ENCODE measurements at regions not wholly inside any gene's neighbourhood (a gene's known extent, or its start where the extent isn't known, plus 50 kb on each side); places are given as distances from the start of the nearest gene placed in this dataset.

DNA sequence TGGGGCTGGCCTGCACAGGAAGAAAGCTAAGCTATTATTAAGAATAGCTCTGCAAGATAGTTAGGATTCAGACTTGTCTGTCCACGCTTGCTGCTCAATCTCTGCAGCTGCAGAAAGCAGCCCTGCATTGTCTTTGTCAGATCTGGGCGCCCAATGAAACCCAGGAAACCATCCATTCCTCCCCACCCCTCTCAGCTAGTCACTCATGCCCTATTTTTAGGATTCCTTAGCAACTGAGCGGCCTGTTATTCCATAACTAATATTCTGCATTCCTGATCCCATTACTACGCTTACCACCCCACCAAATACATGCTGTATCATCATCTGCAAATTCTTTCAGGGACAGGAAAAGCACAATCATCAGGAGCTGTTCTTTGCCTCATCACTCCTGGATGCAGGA, 52.9 kb upstream of the APC start:
- no peak for DNase-seq (ENCODE audit: low read depth, low spot score)
- H3K4me3 Mint-ChIP-seq, result no peak overlapping the region
- H3K36me3 Mint-ChIP-seq (ENCODE audit: low read depth), result no peaks in the 10 kb centered on the region
- no peaks in the 10 kb centered on the region for H3K27me3 Mint-ChIP-seq (ENCODE audit: low read depth)
- TF ChIP-seq CTCF (conservative IDR thresholded peaks at IDR 0.05), result no peak
- H3K27ac Mint-ChIP-seq (ENCODE audit: unreplicated experiment), result no peak overlapping the region
- H3K9me3 Mint-ChIP-seq, result no peaks in the 10 kb centered on the region
- peaks cover 17% of the 10 kb centered on the region for H3K4me1 Mint-ChIP-seq

GRCh38 chr5:112685386-112685785, 52.3 kb upstream of the APC start:
- Mint-ChIP-seq H3K27ac (ENCODE audit: unreplicated experiment) (no peak overlapping the region), H3K4me1 (peaks cover 17% of the 10 kb centered on the region), H3K36me3 (ENCODE audit: low read depth) (no peaks in the 10 kb centered on the region), H3K9me3 (no peaks in the 10 kb centered on the region), H3K4me3 (no peak overlapping the region), H3K27me3 (ENCODE audit: low read depth) (no peaks in the 10 kb centered on the region)
- no peak for TF ChIP-seq CTCF (conservative IDR thresholded peaks at IDR 0.05)
- DNase-seq (ENCODE audit: low read depth, low spot score), result no peak

DNA sequence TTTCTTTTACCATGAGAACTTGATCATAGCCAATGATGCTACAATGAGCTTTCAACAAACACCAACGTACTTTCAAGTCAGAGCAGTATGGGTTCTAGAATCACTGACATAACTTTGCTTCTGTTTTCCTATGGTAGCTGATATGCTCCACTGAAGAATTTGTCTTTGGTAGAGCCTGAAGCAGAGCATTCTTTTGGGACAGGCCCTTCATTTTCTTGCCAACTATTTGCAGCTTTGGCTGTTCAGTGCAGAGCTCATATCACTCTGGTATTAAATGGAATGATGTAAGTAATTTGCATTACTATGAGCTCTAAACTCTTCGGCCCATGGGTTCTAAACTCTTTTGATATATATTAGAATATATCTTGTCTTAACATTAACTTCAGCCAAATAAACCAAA, 51.8 kb upstream of the APC start:
- Mint-ChIP-seq H3K27me3 (ENCODE audit: low read depth) (no peaks in the 10 kb centered on the region), H3K4me3 (no peak overlapping the region), H3K4me1 (peaks cover 17% of the 10 kb centered on the region), H3K27ac (ENCODE audit: unreplicated experiment) (no peak overlapping the region), H3K9me3 (no peaks in the 10 kb centered on the region), H3K36me3 (ENCODE audit: low read depth) (no peaks in the 10 kb centered on the region)
- TF ChIP-seq CTCF (conservative IDR thresholded peaks at IDR 0.05), result no peak
- DNase-seq (ENCODE audit: low read depth, low spot score), result no peak

DNA sequence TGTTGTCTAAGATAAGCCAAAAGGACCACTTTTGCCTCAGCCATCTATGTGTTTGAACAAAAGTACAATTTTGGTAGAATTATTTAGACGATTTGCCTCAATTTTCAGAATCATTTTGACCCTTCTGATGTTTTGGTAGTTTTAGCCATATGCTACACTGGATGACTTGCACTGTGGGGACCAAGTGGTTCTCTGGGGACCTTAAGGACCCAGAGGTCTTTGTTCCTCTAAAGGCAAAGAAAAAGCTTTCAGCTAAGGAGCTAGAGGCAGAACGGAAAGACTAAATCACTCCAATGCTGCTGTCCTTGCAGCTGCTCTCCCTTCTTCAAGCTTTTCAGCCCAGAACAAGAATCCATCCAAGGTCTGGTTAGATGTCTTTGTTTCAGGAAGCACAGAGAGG, 51.0 kb upstream of the APC start:
- Mint-ChIP-seq H3K4me1 (peaks cover 17% of the 10 kb centered on the region), H3K9me3 (no peaks in the 10 kb centered on the region), H3K36me3 (ENCODE audit: low read depth) (no peaks in the 10 kb centered on the region), H3K27me3 (ENCODE audit: low read depth) (no peaks in the 10 kb centered on the region), H3K27ac (ENCODE audit: unreplicated experiment) (no peak overlapping the region), H3K4me3 (no peak overlapping the region)
- no peak for DNase-seq (ENCODE audit: low read depth, low spot score)
- TF ChIP-seq CTCF (conservative IDR thresholded peaks at IDR 0.05), result no peak

GRCh38 chr5:112687306-112687705, 50.4 kb upstream of the APC start:
- peaks cover 17% of the 10 kb centered on the region for H3K4me1 Mint-ChIP-seq
- no peak overlapping the region for H3K27ac Mint-ChIP-seq (ENCODE audit: unreplicated experiment)
- no peaks in the 10 kb centered on the region for H3K36me3 Mint-ChIP-seq (ENCODE audit: low read depth)
- DNase-seq (ENCODE audit: low read depth, low spot score), result no peak
- no peak for TF ChIP-seq CTCF (conservative IDR thresholded peaks at IDR 0.05)
- no peaks in the 10 kb centered on the region for H3K9me3 Mint-ChIP-seq
- H3K27me3 Mint-ChIP-seq (ENCODE audit: low read depth), result no peaks in the 10 kb centered on the region
- no peak overlapping the region for H3K4me3 Mint-ChIP-seq

Data from neural crest cell (in vitro differentiated cells).